HEK293 (cell line): ENCODE measurements at regions not wholly inside any gene's neighbourhood (a gene's known extent, or its start where the extent isn't known, plus 50 kb on each side); places are given as distances from the start of the nearest gene placed in this dataset.

Experiments used
- CTCF ChIA-PET: fragments of 350-600 bp; formaldehyde crosslinking; extraction: SDS; loops from one replicate; lab custom pipeline; 2021; ENCODE audit warnings: antibody characterized with exemption; lab: Yijun Ruan, JAX
- POLR2A ChIA-PET: fragments of 300-600 bp; formaldehyde crosslinking; extraction: SDS; loops from one replicate; lab custom pipeline; 2020; ENCODE audit warnings: antibody characterized with exemption, inconsistent platforms; lab: Yijun Ruan, JAX
- H3K27ac ChIP-seq: fragments of 200-500 bp; sonication (Bioruptor generic); 2 replicates; pipeline ENCODE4 v1.5.1; 2014; ENCODE audit warnings: low read depth, low read length, control low read depth, inconsistent platforms; ENCODE audit errors: extremely low read depth
- H3K36me3 ChIP-seq, 2 experiments: fragments of 200-500 bp in 1 of 2; sonication (Bioruptor generic) in 1 of 2; 1 replicate in 1 of 2; 2 replicates in 1 of 2; pipeline ENCODE4 v1.5.1; 2014 to 2017; ENCODE audit warnings: inconsistent platforms in 2 of 2, low read length in 2 of 2; ENCODE audit not compliant: control insufficient read depth in 2 of 2, insufficient read depth in 1 of 2
- H3K4me1 ChIP-seq: fragments of 200-500 bp; sonication (Bioruptor generic); 2 replicates; pipeline ENCODE4 v1.5.1; 2014; ENCODE audit warnings: mild to moderate bottlenecking, low read length, inconsistent platforms; ENCODE audit not compliant: control insufficient read depth, insufficient read depth
- H3K4me3 ChIP-seq: 2 replicates; pipeline ENCODE4 v1.5.1; 2011; ENCODE audit warnings: low read depth, mild to moderate bottlenecking, control low read depth, low read length, moderate library complexity
- H3K9me3 ChIP-seq: fragments of 200-500 bp; sonication (Bioruptor generic); 2 replicates; pipeline ENCODE4 v1.5.1; 2014; ENCODE audit warnings: low read depth, low read length, inconsistent platforms; ENCODE audit not compliant: control insufficient read depth, insufficient read depth
- BCL6B ChIP-seq: fragments of 450-650 bp; formaldehyde crosslinking; IDR thresholded peaks from 2 replicates; pipeline ENCODE4 v1.5.1; 2017; ENCODE audit warnings: missing biosample characterization, missing genetic modification characterization
- EGR2 ChIP-seq: fragments of 450-650 bp; formaldehyde crosslinking; IDR thresholded peaks from 2 replicates; pipeline ENCODE4 v1.5.1; 2016; ENCODE audit warnings: low read depth, missing biosample characterization, missing genetic modification characterization
- HOXA7 ChIP-seq: sonication (generic); formaldehyde crosslinking; IDR thresholded peaks from 2 replicates; pipeline ENCODE4 v1.8.1; 2022; ENCODE audit warnings: missing genetic modification reagents, borderline replicate concordance
- INSM2 ChIP-seq: fragments of 450-650 bp; formaldehyde crosslinking; IDR thresholded peaks from 2 replicates; pipeline ENCODE4 v1.5.1; 2016; ENCODE audit warnings: missing biosample characterization, missing genetic modification characterization
- KLF1 ChIP-seq: fragments of 450-650 bp; formaldehyde crosslinking; IDR thresholded peaks from 2 replicates; pipeline ENCODE4 v1.5.1; 2016; ENCODE audit warnings: missing biosample characterization, missing genetic modification characterization
- KLF16 ChIP-seq: fragments of 450-650 bp; formaldehyde crosslinking; IDR thresholded peaks from 2 replicates; pipeline ENCODE4 v1.5.1; 2017; ENCODE audit warnings: missing biosample characterization, missing genetic modification characterization
- KLF7 ChIP-seq: fragments of 450-650 bp; formaldehyde crosslinking; IDR thresholded peaks from 2 replicates; pipeline ENCODE4 v1.5.1; 2016; ENCODE audit warnings: missing biosample characterization, missing genetic modification characterization, borderline replicate concordance
- ZBTB11 ChIP-seq: fragments of 450-650 bp; formaldehyde crosslinking; conservative IDR thresholded peaks from 2 replicates; pipeline ENCODE4 v1.5.1; 2016; ENCODE audit warnings: low read depth, missing biosample characterization, missing genetic modification characterization
- ZNF146 ChIP-seq: fragments of 450-650 bp; formaldehyde crosslinking; IDR thresholded peaks from 2 replicates; pipeline ENCODE4 v1.5.1; 2016; ENCODE audit warnings: missing biosample characterization, missing genetic modification characterization
- ZNF184 ChIP-seq: fragments of 450-650 bp; IDR thresholded peaks from 2 replicates; pipeline ENCODE4 v1.5.1; 2018; ENCODE audit warnings: missing biosample characterization, mild to moderate bottlenecking, missing genetic modification characterization
- ZNF211 ChIP-seq: fragments of 450-650 bp; formaldehyde crosslinking; IDR thresholded peaks from 2 replicates; pipeline ENCODE4 v1.5.1; 2016; ENCODE audit warnings: low read depth, missing biosample characterization, missing genetic modification characterization
- ZNF26 ChIP-seq: fragments of 450-650 bp; formaldehyde crosslinking; IDR thresholded peaks from 2 replicates; pipeline ENCODE4 v1.5.1; 2016; ENCODE audit warnings: missing biosample characterization, missing genetic modification characterization
- ZNF280D ChIP-seq: fragments of 450-650 bp; formaldehyde crosslinking; IDR thresholded peaks from 2 replicates; pipeline ENCODE4 v1.5.1; 2016; ENCODE audit warnings: missing biosample characterization, missing genetic modification characterization
- ZNF302 ChIP-seq: fragments of 450-650 bp; formaldehyde crosslinking; IDR thresholded peaks from 2 replicates; pipeline ENCODE4 v1.5.1; 2016; ENCODE audit warnings: missing biosample characterization, missing genetic modification characterization, low read depth
- ZNF335 ChIP-seq: fragments of 450-650 bp; formaldehyde crosslinking; conservative IDR thresholded peaks from 2 replicates; pipeline ENCODE4 v1.5.1; 2016; ENCODE audit warnings: missing biosample characterization, missing genetic modification characterization
- ZNF391 ChIP-seq: fragments of 450-650 bp; formaldehyde crosslinking; IDR thresholded peaks from 2 replicates; pipeline ENCODE4 v1.5.1; 2016; ENCODE audit warnings: low read depth, missing biosample characterization, missing genetic modification characterization, borderline replicate concordance
- ZNF514 ChIP-seq: fragments of 450-650 bp; formaldehyde crosslinking; IDR thresholded peaks from 2 replicates; pipeline ENCODE4 v1.5.1; 2016; ENCODE audit warnings: missing biosample characterization, missing genetic modification characterization
- ZNF621 ChIP-seq: fragments of 450-650 bp; formaldehyde crosslinking; IDR thresholded peaks from 2 replicates; pipeline ENCODE4 v1.5.1; 2017; ENCODE audit warnings: missing biosample characterization, missing genetic modification characterization
- ZNF626 ChIP-seq: fragments of 450-650 bp; sonication (Bioruptor Pico); formaldehyde crosslinking; IDR thresholded peaks from 2 replicates; pipeline ENCODE4 v1.5.1; 2018; ENCODE audit warnings: missing biosample characterization, missing genetic modification characterization, inconsistent platforms
- ZNF645 ChIP-seq: fragments of 450-650 bp; formaldehyde crosslinking; IDR thresholded peaks from 2 replicates; pipeline ENCODE4; 2016; ENCODE audit warnings: missing biosample characterization, missing genetic modification characterization
- ZNF76 ChIP-seq: fragments of 450-650 bp; formaldehyde crosslinking; IDR thresholded peaks from 2 replicates; pipeline ENCODE4; 2016; ENCODE audit warnings: low read depth, missing biosample characterization, missing genetic modification characterization, borderline replicate concordance
- ZNF791 ChIP-seq: fragments of 450-650 bp; formaldehyde crosslinking; IDR thresholded peaks from 2 replicates; pipeline ENCODE4 v1.5.1; 2016; ENCODE audit warnings: missing biosample characterization, missing genetic modification characterization
- ZSCAN5A ChIP-seq: fragments of 450-650 bp; formaldehyde crosslinking; IDR thresholded peaks from 2 replicates; pipeline ENCODE4 v1.5.1; 2016; ENCODE audit warnings: missing biosample characterization, missing genetic modification characterization

- no peaks in the 10 kb centered on the region for H3K4me1 ChIP-seq
- H3K27ac ChIP-seq = no peak overlapping the region
- H3K36me3 ChIP-seq = no peaks in the 10 kb centered on the region; a peak in 1 of 3 replicates
- TF ChIP-seq ZNF184 (tag by site-specific recombination) = no peak
- no peak for TF ChIP-seq ZNF335 (tag by site-specific recombination)
- TF ChIP-seq ZNF76 (tag by site-specific recombination) = no peak
- TF ChIP-seq ZNF791 (tag by site-specific recombination) = no peak
- TF ChIP-seq ZNF514 = no peak
- no peak for TF ChIP-seq KLF1
- no peak for TF ChIP-seq KLF7 (tag by site-specific recombination)
- TF ChIP-seq BCL6B (tag by site-specific recombination) = no peak
- no peak for TF ChIP-seq ZNF645 (tag by site-specific recombination)
- no peak for TF ChIP-seq ZNF391 (tag by site-specific recombination)
- TF ChIP-seq ZBTB11 (tag by site-specific recombination) = no peak
- TF ChIP-seq ZNF211 = no peak
- TF ChIP-seq ZNF280D = no peak
- TF ChIP-seq ZNF26 (tag by site-specific recombination) = no peak
- no peak overlapping the region for H3K4me3 ChIP-seq
- H3K9me3 ChIP-seq = no peaks in the 10 kb centered on the region
- ChIA-PET POLR2A (no interaction called here), CTCF (no interaction called here)
Observed at GRCh38 chr4:182089326-182089725, 153.9 kb upstream of the TENM3 start.

GRCh38 chr4:182090186-182090585, 153.0 kb upstream of the TENM3 start:
- no peaks in the 10 kb centered on the region for H3K4me1 ChIP-seq
- H3K27ac ChIP-seq = no peak overlapping the region
- H3K9me3 ChIP-seq = no peaks in the 10 kb centered on the region
- H3K36me3 ChIP-seq = no peaks in the 10 kb centered on the region; a peak in 1 of 3 replicates
- POLR2A ChIA-PET = no interaction called here
- H3K4me3 ChIP-seq = no peak overlapping the region
- CTCF ChIA-PET = no interaction called here
- TF ChIP-seq ZNF621 (tag by site-specific recombination) = no peak
- no peak for TF ChIP-seq ZNF302 (tag by site-specific recombination)
- TF ChIP-seq ZSCAN5A (tag by site-specific recombination) = no peak
- no peak for TF ChIP-seq EGR2 (tag by site-specific recombination)
- TF ChIP-seq INSM2 (tag by site-specific recombination) = no peak
- no peak for TF ChIP-seq ZNF146
- TF ChIP-seq ZNF626 (tag by site-specific recombination) = no peak
- TF ChIP-seq HOXA7 = no peak
- no peak for TF ChIP-seq KLF16
